ENCODE measurements at regions not wholly inside any gene's neighbourhood (a gene's known extent, or its start where the extent isn't known, plus 50 kb on each side); places are given as distances from the start of the nearest gene placed in this dataset.

- TF ChIP-seq EZH2 (IDR thresholded peaks at IDR 0.05; ENCODE audit: borderline replicate concordance) = no peak
- TF ChIP-seq CTCF (IDR thresholded peaks at IDR 0.05; ENCODE audit: poor library complexity) = no peak
- no peak for TF ChIP-seq EZH2phosphoT487 (IDR thresholded peaks at IDR 0.05; ENCODE audit: low read depth, severe bottlenecking, unreplicated experiment)
Measured at GRCh38 chr9:108709997-108710396, 145.8 kb downstream of the ACTL7B start.
